ENCODE measurements at regions not wholly inside any gene's neighbourhood (a gene's known extent, or its start where the extent isn't known, plus 50 kb on each side); places are given as distances from the start of the nearest gene placed in this dataset.

DNA sequence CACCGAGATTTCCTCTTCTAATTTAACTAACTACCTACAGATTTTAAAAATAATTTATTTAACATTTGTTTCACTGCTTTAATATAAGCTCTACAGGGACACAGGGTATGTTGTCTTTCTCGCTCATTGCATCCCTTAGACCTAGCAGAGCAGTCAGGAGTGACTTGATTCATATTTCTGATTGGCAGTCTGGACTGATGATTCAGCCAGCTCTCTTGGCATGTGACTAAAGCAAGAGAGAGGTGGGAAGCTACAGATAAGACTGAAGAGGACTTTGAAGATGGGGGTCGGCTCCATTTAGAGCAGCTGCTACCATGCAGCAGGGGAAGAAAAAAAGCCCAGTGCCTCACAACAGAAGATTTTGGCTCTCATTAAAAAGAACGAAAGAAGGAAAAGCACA, 173.4 kb upstream of the STK32A start:
- H3K27me3 Mint-ChIP-seq (ENCODE audit: low read depth) = no peaks in the 10 kb centered on the region
- no peak overlapping the region for H3K27ac Mint-ChIP-seq
- H3K4me3 Mint-ChIP-seq = no peak overlapping the region
- no peaks in the 10 kb centered on the region for H3K4me1 Mint-ChIP-seq
- H3K9me3 Mint-ChIP-seq = no peaks in the 10 kb centered on the region
- ATAC-seq = no peak
- ChIA-PET CTCF (interaction anchor here (1.5 kb wide), 1 partner anchor 127 kb away, joined by 5 read pairs; no protein-coding TSS in a partner anchor), POLR2A (no interaction called here)
- TF ChIP-seq SMAD4 (CRISPR knock-in tag; IDR thresholded peaks at IDR 0.05) (no peak), GABPB1 (CRISPR knock-in tag; IDR thresholded peaks at IDR 0.05) (no peak), ZNF121 (CRISPR knock-in tag; IDR thresholded peaks at IDR 0.05) (no peak), E2F4 (CRISPR knock-in tag; IDR thresholded peaks at IDR 0.05; ENCODE audit: borderline replicate concordance, low read depth) (no peak), TEAD4 (CRISPR knock-in tag; IDR thresholded peaks at IDR 0.05) (no peak), E2F1 (CRISPR knock-in tag; IDR thresholded peaks at IDR 0.05) (no peak), ZNF532 (CRISPR knock-in tag; IDR thresholded peaks at IDR 0.05; ENCODE audit: borderline replicate concordance) (no peak), NR1H2 (CRISPR knock-in tag; IDR thresholded peaks at IDR 0.05) (no peak)
- TF ChIP-seq, protein P1, sequence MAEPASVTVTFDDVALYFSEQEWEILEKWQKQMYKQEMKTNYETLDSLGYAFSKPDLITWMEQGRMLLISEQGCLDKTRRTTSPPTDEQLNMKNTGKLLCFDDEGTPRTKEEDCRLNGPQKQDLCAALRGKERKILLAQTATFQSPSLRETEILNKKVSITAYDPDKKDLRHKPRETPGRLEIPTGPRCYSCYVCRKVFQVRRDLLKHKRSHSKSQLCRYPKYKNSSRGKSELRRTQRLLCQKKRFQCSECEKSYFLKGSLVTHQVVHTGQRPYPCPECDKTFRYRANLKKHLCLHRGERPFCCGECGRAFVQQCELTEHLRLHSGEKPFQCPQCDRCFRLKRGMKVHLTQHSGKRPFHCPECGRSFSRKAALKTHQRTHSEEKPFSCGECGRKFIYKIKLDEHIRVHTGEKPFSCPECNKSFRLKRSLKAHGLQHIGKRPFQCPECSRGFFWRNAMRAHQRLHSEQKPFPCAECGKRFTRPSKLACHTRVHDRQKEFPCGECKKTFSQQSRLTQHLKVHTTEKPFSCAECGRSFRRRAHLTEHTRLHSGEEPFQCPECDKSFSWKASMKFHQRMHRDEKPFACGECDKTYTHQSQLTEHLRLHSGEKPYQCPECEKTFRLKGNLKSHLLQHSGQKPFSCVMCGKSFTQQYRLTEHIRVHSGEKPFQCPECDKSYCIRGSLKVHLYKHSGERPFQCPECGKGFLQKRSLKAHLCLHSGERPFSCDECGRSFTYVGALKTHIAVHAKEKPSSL (CRISPR knock-in tag; conservative IDR thresholded peaks at IDR 0.05) = no peak
- TF ChIP-seq, protein P2, sequence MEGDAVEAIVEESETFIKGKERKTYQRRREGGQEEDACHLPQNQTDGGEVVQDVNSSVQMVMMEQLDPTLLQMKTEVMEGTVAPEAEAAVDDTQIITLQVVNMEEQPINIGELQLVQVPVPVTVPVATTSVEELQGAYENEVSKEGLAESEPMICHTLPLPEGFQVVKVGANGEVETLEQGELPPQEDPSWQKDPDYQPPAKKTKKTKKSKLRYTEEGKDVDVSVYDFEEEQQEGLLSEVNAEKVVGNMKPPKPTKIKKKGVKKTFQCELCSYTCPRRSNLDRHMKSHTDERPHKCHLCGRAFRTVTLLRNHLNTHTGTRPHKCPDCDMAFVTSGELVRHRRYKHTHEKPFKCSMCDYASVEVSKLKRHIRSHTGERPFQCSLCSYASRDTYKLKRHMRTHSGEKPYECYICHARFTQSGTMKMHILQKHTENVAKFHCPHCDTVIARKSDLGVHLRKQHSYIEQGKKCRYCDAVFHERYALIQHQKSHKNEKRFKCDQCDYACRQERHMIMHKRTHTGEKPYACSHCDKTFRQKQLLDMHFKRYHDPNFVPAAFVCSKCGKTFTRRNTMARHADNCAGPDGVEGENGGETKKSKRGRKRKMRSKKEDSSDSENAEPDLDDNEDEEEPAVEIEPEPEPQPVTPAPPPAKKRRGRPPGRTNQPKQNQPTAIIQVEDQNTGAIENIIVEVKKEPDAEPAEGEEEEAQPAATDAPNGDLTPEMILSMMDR (IDR thresholded peaks at IDR 0.05) = no peak
- TF ChIP-seq, protein P3, sequence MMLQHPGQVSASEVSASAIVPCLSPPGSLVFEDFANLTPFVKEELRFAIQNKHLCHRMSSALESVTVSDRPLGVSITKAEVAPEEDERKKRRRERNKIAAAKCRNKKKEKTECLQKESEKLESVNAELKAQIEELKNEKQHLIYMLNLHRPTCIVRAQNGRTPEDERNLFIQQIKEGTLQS (CRISPR knock-in tag; conservative IDR thresholded peaks at IDR 0.05) = no peak
- no peak for DNase-seq (ENCODE audit: low spot score)
- H3K36me3 Mint-ChIP-seq = no peaks in the 10 kb centered on the region

DNA sequence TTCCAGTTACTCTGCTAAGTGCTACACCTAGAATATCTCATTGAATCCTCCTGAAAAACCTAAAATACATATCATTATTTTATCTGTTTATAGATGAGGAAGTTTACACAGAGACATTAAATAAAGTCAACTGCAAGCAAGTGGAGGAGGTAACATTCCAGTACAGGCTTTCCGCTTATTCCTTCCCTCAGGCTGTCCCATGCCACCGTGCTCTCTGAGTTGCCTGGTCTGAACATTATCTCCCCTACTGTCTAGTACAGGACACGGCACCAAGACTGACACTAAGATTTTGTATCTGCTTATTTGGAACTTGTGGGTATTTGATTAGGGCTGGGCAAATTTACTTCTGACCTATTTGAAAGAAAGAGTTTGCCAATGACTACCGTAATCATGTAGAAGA, 172.4 kb upstream of the STK32A start:
- CTCF ChIA-PET = no interaction called here
- no peak overlapping the region for H3K27ac Mint-ChIP-seq
- ATAC-seq = no peak
- TF ChIP-seq, protein P4, sequence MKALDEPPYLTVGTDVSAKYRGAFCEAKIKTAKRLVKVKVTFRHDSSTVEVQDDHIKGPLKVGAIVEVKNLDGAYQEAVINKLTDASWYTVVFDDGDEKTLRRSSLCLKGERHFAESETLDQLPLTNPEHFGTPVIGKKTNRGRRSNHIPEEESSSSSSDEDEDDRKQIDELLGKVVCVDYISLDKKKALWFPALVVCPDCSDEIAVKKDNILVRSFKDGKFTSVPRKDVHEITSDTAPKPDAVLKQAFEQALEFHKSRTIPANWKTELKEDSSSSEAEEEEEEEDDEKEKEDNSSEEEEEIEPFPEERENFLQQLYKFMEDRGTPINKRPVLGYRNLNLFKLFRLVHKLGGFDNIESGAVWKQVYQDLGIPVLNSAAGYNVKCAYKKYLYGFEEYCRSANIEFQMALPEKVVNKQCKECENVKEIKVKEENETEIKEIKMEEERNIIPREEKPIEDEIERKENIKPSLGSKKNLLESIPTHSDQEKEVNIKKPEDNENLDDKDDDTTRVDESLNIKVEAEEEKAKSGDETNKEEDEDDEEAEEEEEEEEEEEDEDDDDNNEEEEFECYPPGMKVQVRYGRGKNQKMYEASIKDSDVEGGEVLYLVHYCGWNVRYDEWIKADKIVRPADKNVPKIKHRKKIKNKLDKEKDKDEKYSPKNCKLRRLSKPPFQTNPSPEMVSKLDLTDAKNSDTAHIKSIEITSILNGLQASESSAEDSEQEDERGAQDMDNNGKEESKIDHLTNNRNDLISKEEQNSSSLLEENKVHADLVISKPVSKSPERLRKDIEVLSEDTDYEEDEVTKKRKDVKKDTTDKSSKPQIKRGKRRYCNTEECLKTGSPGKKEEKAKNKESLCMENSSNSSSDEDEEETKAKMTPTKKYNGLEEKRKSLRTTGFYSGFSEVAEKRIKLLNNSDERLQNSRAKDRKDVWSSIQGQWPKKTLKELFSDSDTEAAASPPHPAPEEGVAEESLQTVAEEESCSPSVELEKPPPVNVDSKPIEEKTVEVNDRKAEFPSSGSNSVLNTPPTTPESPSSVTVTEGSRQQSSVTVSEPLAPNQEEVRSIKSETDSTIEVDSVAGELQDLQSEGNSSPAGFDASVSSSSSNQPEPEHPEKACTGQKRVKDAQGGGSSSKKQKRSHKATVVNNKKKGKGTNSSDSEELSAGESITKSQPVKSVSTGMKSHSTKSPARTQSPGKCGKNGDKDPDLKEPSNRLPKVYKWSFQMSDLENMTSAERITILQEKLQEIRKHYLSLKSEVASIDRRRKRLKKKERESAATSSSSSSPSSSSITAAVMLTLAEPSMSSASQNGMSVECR (CRISPR knock-in tag; IDR thresholded peaks at IDR 0.05; ENCODE audit: borderline replicate concordance) = no peak
- TF ChIP-seq GABPB1 (CRISPR knock-in tag; IDR thresholded peaks at IDR 0.05) (no peak), ZNF232 (CRISPR knock-in tag; IDR thresholded peaks at IDR 0.05) (no peak), FOXP4 (CRISPR knock-in tag; IDR thresholded peaks at IDR 0.05) (no peak)
- TF ChIP-seq, protein P1 (CRISPR knock-in tag; conservative IDR thresholded peaks at IDR 0.05) = no peak

More for the DNA sequence above, 172.4 kb upstream of the STK32A start:
- Mint-ChIP-seq H3K4me3 (no peak overlapping the region), H3K27me3 (ENCODE audit: low read depth) (no peaks in the 10 kb centered on the region), H3K4me1 (no peaks in the 10 kb centered on the region), H3K36me3 (no peaks in the 10 kb centered on the region), H3K9me3 (peaks cover 4% of the 10 kb centered on the region)
- DNase-seq (ENCODE audit: low spot score) = no peak
- POLR2A ChIA-PET = no interaction called here

Data from WTC11 (cell line).